Neural progenitor cell (in vitro differentiated cells): ENCODE measurements at regions not wholly inside any gene's neighbourhood (a gene's known extent, or its start where the extent isn't known, plus 50 kb on each side); places are given as distances from the start of the nearest gene placed in this dataset.

Experiments used
- DNase-seq: peaks from one replicate; pipeline ENCODE4 v3.0.0-alpha.2; 2016; ENCODE audit warnings: low spot score
- H2AFZ ChIP-seq: fragments of 200-600 bp; sonication (generic); replicated peaks from 2 replicates; pipeline ENCODE4 v1.6.1; 2016; ENCODE audit warnings: antibody characterized with exemption
- H3F3A ChIP-seq: fragments of 200-600 bp; sonication (generic); 2 replicates; pipeline ENCODE4 v1.6.1; 2016; ENCODE audit warnings: antibody characterized with exemption, low read depth
- H3K27ac ChIP-seq: fragments of 200-600 bp; sonication (generic); 2 replicates; pipeline ENCODE4 v1.5.1; 2016; ENCODE audit warnings: mild to moderate bottlenecking
- H3K27me3 ChIP-seq: fragments of 200-600 bp; sonication (generic); 2 replicates; pipeline ENCODE4 v1.6.1; 2016; ENCODE audit warnings: mild to moderate bottlenecking, moderate library complexity
- H3K36me3 ChIP-seq: fragments of 200-600 bp; sonication (generic); 2 replicates; pipeline ENCODE4 v1.5.1; 2016
- H3K4me1 ChIP-seq: fragments of 200-600 bp; sonication (generic); 2 replicates; pipeline ENCODE4 v1.6.1; 2016; ENCODE audit warnings: mixed run types
- H3K4me2 ChIP-seq: fragments of 200-600 bp; sonication (generic); 2 replicates; pipeline ENCODE4 v1.6.1; 2016
- H3K4me3 ChIP-seq: fragments of 200-600 bp; sonication (generic); 2 replicates; pipeline ENCODE4 v1.5.1; 2016
- H3K79me2 ChIP-seq: fragments of 200-600 bp; sonication (generic); 2 replicates; pipeline ENCODE4 v1.6.1; 2016; ENCODE audit warnings: low read depth
- H3K9ac ChIP-seq: fragments of 200-600 bp; sonication (generic); 2 replicates; pipeline ENCODE4 v1.6.1; 2016
- H3K9me3 ChIP-seq: fragments of 200-600 bp; sonication (generic); 2 replicates; pipeline ENCODE4 v1.5.1; 2016; ENCODE audit warnings: low read depth
- H4K20me1 ChIP-seq: fragments of 200-600 bp; sonication (generic); 2 replicates; pipeline ENCODE4 v1.6.1; 2016; ENCODE audit warnings: low read depth
- H3K27ac Mint-ChIP-seq: 3 replicates; pipeline ENCODE4 v1.8.0; 2021; ENCODE audit warnings: mixed read lengths
- H3K27me3 Mint-ChIP-seq: 2 replicates; pipeline ENCODE4 v1.8.0; 2022; ENCODE audit warnings: low read depth, mild to moderate bottlenecking, inconsistent platforms, moderate library complexity, mixed read lengths; ENCODE audit not compliant: insufficient read depth
- H3K36me3 Mint-ChIP-seq: 3 replicates; pipeline ENCODE4 v1.8.0; 2021; ENCODE audit warnings: mixed read lengths
- H3K4me1 Mint-ChIP-seq: 3 replicates; pipeline ENCODE4 v1.8.0; 2021; ENCODE audit warnings: mixed read lengths
- H3K4me3 Mint-ChIP-seq: 3 replicates; pipeline ENCODE4 v1.8.0; 2021; ENCODE audit warnings: mild to moderate bottlenecking, moderate library complexity, mixed read lengths
- H3K9me3 Mint-ChIP-seq: 3 replicates; pipeline ENCODE4 v1.8.0; 2020; ENCODE audit warnings: mixed read lengths
- EZH2 ChIP-seq: fragments of 200-600 bp; sonication (generic); IDR thresholded peaks from 2 replicates; pipeline ENCODE4 v1.6.1; 2017; ENCODE audit warnings: antibody characterized with exemption, mild to moderate bottlenecking, moderate library complexity
- EZH2phosphoT487 ChIP-seq: fragments of 200-600 bp; sonication (generic); IDR thresholded peaks from 2 replicates; pipeline ENCODE4 v1.6.1; 2017; ENCODE audit warnings: antibody characterized with exemption
- TF ChIP-seq, protein P1 (sequence below): fragments of 200-600 bp; sonication (generic); IDR thresholded peaks from 2 replicates; pipeline ENCODE4 v1.5.1; 2017; ENCODE audit warnings: antibody characterized with exemption, mild to moderate bottlenecking

DNA sequence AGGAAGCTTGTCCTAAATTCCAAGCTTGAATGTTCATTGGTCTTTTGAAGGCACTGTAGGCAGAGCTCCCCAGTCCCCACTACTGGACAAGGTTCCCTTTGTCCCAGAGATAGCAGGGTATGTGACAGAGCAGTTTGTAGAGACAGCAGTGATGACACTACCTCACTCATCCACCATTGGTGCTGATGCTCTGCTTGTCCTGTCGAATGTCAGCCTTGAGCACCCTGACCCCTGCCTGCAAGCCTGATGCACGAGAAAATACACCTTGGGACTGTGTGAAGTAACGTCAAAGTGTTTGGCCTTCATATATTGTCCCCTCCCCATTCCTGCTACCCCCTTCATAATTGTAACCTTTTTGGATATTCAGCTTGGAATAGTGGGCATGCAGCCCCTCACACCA is 188.9 kb upstream of the EOLA2 start:
- H3K4me3 Mint-ChIP-seq, result no peak overlapping the region
- no peak overlapping the region for H3K9ac ChIP-seq
- H3F3A ChIP-seq, result no peaks in the 10 kb centered on the region
- TF ChIP-seq EZH2 (no peak), EZH2phosphoT487 (no peak)
- TF ChIP-seq, protein P1, sequence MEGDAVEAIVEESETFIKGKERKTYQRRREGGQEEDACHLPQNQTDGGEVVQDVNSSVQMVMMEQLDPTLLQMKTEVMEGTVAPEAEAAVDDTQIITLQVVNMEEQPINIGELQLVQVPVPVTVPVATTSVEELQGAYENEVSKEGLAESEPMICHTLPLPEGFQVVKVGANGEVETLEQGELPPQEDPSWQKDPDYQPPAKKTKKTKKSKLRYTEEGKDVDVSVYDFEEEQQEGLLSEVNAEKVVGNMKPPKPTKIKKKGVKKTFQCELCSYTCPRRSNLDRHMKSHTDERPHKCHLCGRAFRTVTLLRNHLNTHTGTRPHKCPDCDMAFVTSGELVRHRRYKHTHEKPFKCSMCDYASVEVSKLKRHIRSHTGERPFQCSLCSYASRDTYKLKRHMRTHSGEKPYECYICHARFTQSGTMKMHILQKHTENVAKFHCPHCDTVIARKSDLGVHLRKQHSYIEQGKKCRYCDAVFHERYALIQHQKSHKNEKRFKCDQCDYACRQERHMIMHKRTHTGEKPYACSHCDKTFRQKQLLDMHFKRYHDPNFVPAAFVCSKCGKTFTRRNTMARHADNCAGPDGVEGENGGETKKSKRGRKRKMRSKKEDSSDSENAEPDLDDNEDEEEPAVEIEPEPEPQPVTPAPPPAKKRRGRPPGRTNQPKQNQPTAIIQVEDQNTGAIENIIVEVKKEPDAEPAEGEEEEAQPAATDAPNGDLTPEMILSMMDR, result no peak
- no peaks in the 10 kb centered on the region for H3K36me3 ChIP-seq
- H3K4me3 ChIP-seq, result no peak overlapping the region
- no peaks in the 10 kb centered on the region for H3K4me1 ChIP-seq
- no peaks in the 10 kb centered on the region for H3K79me2 ChIP-seq
- H3K9me3 ChIP-seq, result no peaks in the 10 kb centered on the region
- DNase-seq, result no peak
- H3K27me3 Mint-ChIP-seq, result peaks cover 6% of the 10 kb centered on the region
- no peak overlapping the region for H3K27ac Mint-ChIP-seq
- no peaks in the 10 kb centered on the region for H4K20me1 ChIP-seq
- no peak overlapping the region for H2AFZ ChIP-seq
- H3K36me3 Mint-ChIP-seq, result no peaks in the 10 kb centered on the region
- no peak overlapping the region for H3K4me2 ChIP-seq
- no peaks in the 10 kb centered on the region for H3K27me3 ChIP-seq
- peaks cover 2% of the 10 kb centered on the region for H3K9me3 Mint-ChIP-seq
- H3K4me1 Mint-ChIP-seq, result no peaks in the 10 kb centered on the region
- H3K27ac ChIP-seq, result no peak overlapping the region

DNA sequence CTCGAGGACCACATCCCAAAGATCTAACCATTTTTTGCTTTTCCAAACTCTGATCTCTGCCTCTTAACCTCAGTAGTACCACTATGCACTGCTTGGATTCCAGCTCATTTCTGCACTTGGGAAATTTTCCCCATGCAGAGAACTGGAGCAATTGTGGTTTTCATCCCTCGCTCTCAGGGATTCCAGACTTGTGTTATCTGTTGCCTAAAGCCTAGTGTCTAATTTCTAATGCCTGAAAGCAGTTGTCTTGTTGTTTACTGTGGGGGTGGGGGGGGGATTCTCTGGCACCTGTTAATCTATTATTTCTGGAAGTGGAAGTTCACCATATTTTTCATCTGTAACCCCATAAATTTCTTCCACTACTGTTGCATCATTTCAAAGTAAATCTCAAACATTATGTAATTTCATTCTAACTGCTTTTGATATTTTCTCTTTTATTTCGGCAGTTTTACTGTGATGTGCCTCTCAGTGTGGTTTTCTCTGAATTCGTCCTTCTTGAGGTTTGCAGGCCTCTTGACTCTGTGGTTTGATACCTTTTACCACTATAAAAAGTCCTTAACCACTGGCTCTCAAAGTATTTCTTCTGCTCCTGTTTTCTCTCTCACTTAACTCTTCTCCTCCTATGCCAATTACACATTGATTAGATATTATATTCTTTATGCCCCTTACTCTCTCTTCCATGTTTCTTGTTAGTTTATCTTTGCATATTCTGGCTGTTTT is 205.6 kb upstream of the EOLA2 start:
- Histone ChIP-seq H3K4me3 (no peak overlapping the region), H4K20me1 (no peaks in the 10 kb centered on the region), H3K79me2 (no peaks in the 10 kb centered on the region), H3K36me3 (no peaks in the 10 kb centered on the region), H3K4me2 (no peak overlapping the region), H3K27ac (no peak overlapping the region), H3K9ac (no peak overlapping the region), H3K27me3 (no peaks in the 10 kb centered on the region), H2AFZ (no peak overlapping the region), H3F3A (no peaks in the 10 kb centered on the region), H3K9me3 (peaks cover 10% of the 10 kb centered on the region), H3K4me1 (no peaks in the 10 kb centered on the region)
- no peak for DNase-seq
- Mint-ChIP-seq H3K27me3 (peaks cover 2% of the 10 kb centered on the region), H3K36me3 (no peaks in the 10 kb centered on the region), H3K27ac (no peak overlapping the region), H3K9me3 (peaks cover 5% of the 10 kb centered on the region), H3K4me3 (no peak overlapping the region), H3K4me1 (peaks cover 5% of the 10 kb centered on the region)
- TF ChIP-seq, protein P1, result no peak
- TF ChIP-seq EZH2phosphoT487 (no peak), EZH2 (no peak)

DNA sequence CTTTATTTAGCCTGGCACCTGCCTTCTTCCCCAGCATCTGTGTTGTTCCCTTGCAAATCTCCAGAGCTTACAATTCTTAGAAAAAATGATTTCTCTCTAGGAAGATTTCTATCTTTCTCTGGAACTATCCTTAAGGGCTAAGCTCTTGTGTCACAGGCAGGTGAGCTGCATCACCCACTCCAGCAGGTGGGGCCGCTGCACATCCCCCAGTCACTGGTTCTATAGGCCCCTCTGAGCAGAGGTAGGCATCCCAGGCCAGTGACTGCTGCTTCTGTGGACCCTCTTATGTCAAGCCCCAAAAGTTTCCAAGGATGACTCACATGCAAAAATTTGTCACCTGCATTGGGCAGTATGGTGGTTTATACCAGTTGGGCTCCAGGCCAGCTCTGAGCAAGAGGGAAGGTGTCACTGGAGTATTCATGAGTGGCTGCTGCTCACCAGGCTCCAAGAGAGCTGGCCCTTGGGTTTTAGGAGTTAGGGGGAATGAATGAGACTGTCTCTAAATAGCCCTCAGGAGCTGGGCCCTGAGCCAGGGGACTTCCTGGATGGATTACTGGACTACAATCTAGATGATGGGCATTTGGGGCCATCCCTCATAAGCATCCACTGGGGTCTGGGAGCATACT is 208.1 kb upstream of the EOLA2 start:
- peaks cover 5% of the 10 kb centered on the region for H3K9me3 Mint-ChIP-seq
- H3K4me1 Mint-ChIP-seq, result peaks cover 5% of the 10 kb centered on the region
- no peak overlapping the region for H3K4me3 ChIP-seq
- no peak overlapping the region for H2AFZ ChIP-seq
- no peaks in the 10 kb centered on the region for H4K20me1 ChIP-seq
- no peaks in the 10 kb centered on the region for H3K4me1 ChIP-seq
- H3K36me3 ChIP-seq, result no peaks in the 10 kb centered on the region
- H3K4me2 ChIP-seq, result no peak overlapping the region
- no peaks in the 10 kb centered on the region for H3K36me3 Mint-ChIP-seq
- no peak overlapping the region for H3K4me3 Mint-ChIP-seq
- no peak overlapping the region for H3K27ac ChIP-seq
- H3K9ac ChIP-seq, result no peak overlapping the region
- peaks cover 10% of the 10 kb centered on the region for H3K9me3 ChIP-seq
- no peaks in the 10 kb centered on the region for H3K27me3 ChIP-seq
- H3K79me2 ChIP-seq, result no peaks in the 10 kb centered on the region
- no peaks in the 10 kb centered on the region for H3F3A ChIP-seq
- peaks cover 5% of the 10 kb centered on the region for H3K27me3 Mint-ChIP-seq
- no peak for DNase-seq
- TF ChIP-seq EZH2, result no peak
- no peak for TF ChIP-seq EZH2phosphoT487
- TF ChIP-seq, protein P1, result no peak
- no peak overlapping the region for H3K27ac Mint-ChIP-seq
